ENCODE measurements at regions not wholly inside any gene's neighbourhood (a gene's known extent, or its start where the extent isn't known, plus 50 kb on each side); places are given as distances from the start of the nearest gene placed in this dataset.

- Histone ChIP-seq H3K27ac (ENCODE audit: low read depth, low read length, severe bottlenecking) (no peak overlapping the region), H3K4me1 (ENCODE audit: control insufficient read depth, insufficient read depth, low read length, poor library complexity, severe bottlenecking) (no peaks in the 10 kb centered on the region), H3K4me3 (ENCODE audit: extremely low read depth, insufficient read depth, low read length, poor library complexity, severe bottlenecking) (no peak overlapping the region), H3K9me3 (ENCODE audit: control insufficient read depth, low read length) (no peaks in the 10 kb centered on the region), H3K36me3 (ENCODE audit: control insufficient read depth, insufficient read depth, low read length) (no peaks in the 10 kb centered on the region)
- 38 to 100% methylated on average over 1 to 2 of the region's 6 CpGs for WGBS, 2 experiments (ENCODE audit: insufficient coverage in 2 of 2)
Measured at GRCh38 chr3:6799264-6799915, 61.5 kb upstream of the GRM7 start.

GRCh38 chr3:6803619-6804018 lies 57.3 kb upstream of the GRM7 start:
- Histone ChIP-seq H3K4me3 (ENCODE audit: extremely low read depth, insufficient read depth, low read length, poor library complexity, severe bottlenecking) (no peak overlapping the region), H3K4me1 (ENCODE audit: control insufficient read depth, insufficient read depth, low read length, poor library complexity, severe bottlenecking) (no peaks in the 10 kb centered on the region), H3K27ac (ENCODE audit: low read depth, low read length, severe bottlenecking) (no peak overlapping the region), H3K36me3 (ENCODE audit: control insufficient read depth, insufficient read depth, low read length) (no peaks in the 10 kb centered on the region), H3K9me3 (ENCODE audit: control insufficient read depth, low read length) (no peaks in the 10 kb centered on the region)
- 97 to 100% methylated on average over 3 of the region's 3 CpGs for whole genome bisulfite sequencing, 2 experiments (ENCODE audit: insufficient coverage in 2 of 2)

- WGBS, 2 experiments (ENCODE audit: insufficient coverage in 2 of 2), result 83% methylated on average over 2 of the region's 2 CpGs; no CpG with 5 or more reads in 1 of the 2 experiments
- H3K4me1 ChIP-seq (ENCODE audit: control insufficient read depth, insufficient read depth, low read length, poor library complexity, severe bottlenecking), result no peaks in the 10 kb centered on the region
- H3K9me3 ChIP-seq (ENCODE audit: control insufficient read depth, low read length), result no peaks in the 10 kb centered on the region
- no peak overlapping the region for H3K4me3 ChIP-seq (ENCODE audit: extremely low read depth, insufficient read depth, low read length, poor library complexity, severe bottlenecking)
- no peak overlapping the region for H3K27ac ChIP-seq (ENCODE audit: low read depth, low read length, severe bottlenecking)
- no peaks in the 10 kb centered on the region for H3K36me3 ChIP-seq (ENCODE audit: control insufficient read depth, insufficient read depth, low read length)
Measured at GRCh38 chr3:6805236-6805635, 55.7 kb upstream of the GRM7 start.

DNA sequence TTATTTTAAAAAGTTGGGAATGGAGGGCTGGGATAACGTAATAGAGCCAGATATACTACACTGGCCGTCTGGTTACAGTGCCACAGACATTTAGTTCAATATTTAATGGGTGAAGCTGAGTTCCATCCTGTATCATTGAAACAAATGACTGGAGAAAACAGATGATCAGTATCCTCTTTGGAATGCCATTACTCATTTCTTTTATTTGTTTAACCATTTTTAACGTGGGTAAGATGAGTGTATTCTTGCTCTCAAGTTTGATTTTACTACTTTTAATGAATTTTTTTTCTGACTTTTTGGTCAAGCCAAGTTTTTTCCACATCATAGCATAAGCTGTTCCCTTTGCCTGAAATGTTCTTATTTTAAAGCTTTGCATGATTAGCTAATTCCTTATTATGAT lies 53.9 kb upstream of the GRM7 start:
- Histone ChIP-seq H3K4me1 (ENCODE audit: control insufficient read depth, insufficient read depth, low read length, poor library complexity, severe bottlenecking) (no peaks in the 10 kb centered on the region), H3K9me3 (ENCODE audit: control insufficient read depth, low read length) (no peaks in the 10 kb centered on the region), H3K27ac (ENCODE audit: low read depth, low read length, severe bottlenecking) (no peak overlapping the region), H3K4me3 (ENCODE audit: extremely low read depth, insufficient read depth, low read length, poor library complexity, severe bottlenecking) (no peak overlapping the region), H3K36me3 (ENCODE audit: control insufficient read depth, insufficient read depth, low read length) (no peaks in the 10 kb centered on the region)
- WGBS, 2 experiments (ENCODE audit: insufficient coverage in 2 of 2), result 100% methylated on average over 2 of the region's 3 CpGs; no CpG with 5 or more reads in 1 of the 2 experiments

- H3K36me3 ChIP-seq (ENCODE audit: control insufficient read depth, insufficient read depth, low read length), result no peaks in the 10 kb centered on the region
- 86 to 89% methylated on average over 5 to 8 of the region's 8 CpGs for WGBS, 2 experiments (ENCODE audit: insufficient coverage in 2 of 2)
- H3K27ac ChIP-seq (ENCODE audit: low read depth, low read length, severe bottlenecking), result no peak overlapping the region
- H3K4me3 ChIP-seq (ENCODE audit: extremely low read depth, insufficient read depth, low read length, poor library complexity, severe bottlenecking), result no peak overlapping the region
- H3K9me3 ChIP-seq (ENCODE audit: control insufficient read depth, low read length), result no peaks in the 10 kb centered on the region
- no peaks in the 10 kb centered on the region for H3K4me1 ChIP-seq (ENCODE audit: control insufficient read depth, insufficient read depth, low read length, poor library complexity, severe bottlenecking)
Measured at GRCh38 chr3:6807967-6808588, 52.8 kb upstream of the GRM7 start.

- H3K4me3 ChIP-seq (ENCODE audit: extremely low read depth, insufficient read depth, low read length, poor library complexity, severe bottlenecking), result no peak overlapping the region
- H3K9me3 ChIP-seq (ENCODE audit: control insufficient read depth, low read length), result no peaks in the 10 kb centered on the region
- WGBS, 2 experiments (ENCODE audit: insufficient coverage in 2 of 2), result 89 to 100% methylated on average over 1 of the region's 2 CpGs
- no peaks in the 10 kb centered on the region for H3K4me1 ChIP-seq (ENCODE audit: control insufficient read depth, insufficient read depth, low read length, poor library complexity, severe bottlenecking)
- H3K27ac ChIP-seq (ENCODE audit: low read depth, low read length, severe bottlenecking), result no peak overlapping the region
- no peaks in the 10 kb centered on the region for H3K36me3 ChIP-seq (ENCODE audit: control insufficient read depth, insufficient read depth, low read length)
Measured at GRCh38 chr3:6809349-6809748, 51.6 kb upstream of the GRM7 start.

All from mesodermal cell (in vitro differentiated cells).